Suprapubic skin (tissue), 3 donors: ENCODE measurements at regions not wholly inside any gene's neighbourhood (a gene's known extent, or its start where the extent isn't known, plus 50 kb on each side); places are given as distances from the start of the nearest gene placed in this dataset.

ENCODE experiments used
- POLR2AphosphoS5 ChIP-seq, 3 donors: sonication (generic); formaldehyde crosslinking; IDR thresholded peaks; one replicate each; pipeline ENCODE4 v1.6.1; 2017; ENCODE audit warnings: antibody characterized with exemption in 3 of 3
- TF ChIP-seq, protein P1 (sequence below), 2 donors: fragments of 200-600 bp in 1 of 2; fragments of 450-650 bp in 1 of 2; sonication (generic) in 1 of 2; IDR thresholded peaks; one replicate each; pipeline ENCODE4 v1.5.1; 2016 to 2019; ENCODE audit warnings: antibody characterized with exemption in 2 of 2, mild to moderate bottlenecking in 1 of 2, moderate library complexity in 1 of 2

DNA sequence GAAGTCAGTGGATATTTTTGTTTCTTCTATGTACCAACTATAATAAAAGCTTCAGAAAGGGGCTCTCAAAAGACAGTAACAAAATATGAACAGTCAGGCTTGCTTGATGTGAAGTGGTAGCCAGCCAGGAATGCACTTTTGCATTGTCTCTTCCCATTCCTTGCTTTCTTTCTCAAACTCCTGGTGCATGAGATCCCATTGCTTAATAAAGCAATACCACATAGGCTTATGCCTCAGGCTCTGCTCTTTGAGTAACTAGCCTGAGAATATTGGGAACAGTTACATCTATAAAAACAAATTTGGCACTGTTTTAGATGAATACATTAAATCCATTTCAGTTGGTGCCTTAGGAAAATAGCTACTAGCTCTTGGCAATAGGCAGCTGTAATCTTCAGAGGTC lies 62.6 kb upstream of the ST6GAL2 start:
- TF ChIP-seq, protein P1, sequence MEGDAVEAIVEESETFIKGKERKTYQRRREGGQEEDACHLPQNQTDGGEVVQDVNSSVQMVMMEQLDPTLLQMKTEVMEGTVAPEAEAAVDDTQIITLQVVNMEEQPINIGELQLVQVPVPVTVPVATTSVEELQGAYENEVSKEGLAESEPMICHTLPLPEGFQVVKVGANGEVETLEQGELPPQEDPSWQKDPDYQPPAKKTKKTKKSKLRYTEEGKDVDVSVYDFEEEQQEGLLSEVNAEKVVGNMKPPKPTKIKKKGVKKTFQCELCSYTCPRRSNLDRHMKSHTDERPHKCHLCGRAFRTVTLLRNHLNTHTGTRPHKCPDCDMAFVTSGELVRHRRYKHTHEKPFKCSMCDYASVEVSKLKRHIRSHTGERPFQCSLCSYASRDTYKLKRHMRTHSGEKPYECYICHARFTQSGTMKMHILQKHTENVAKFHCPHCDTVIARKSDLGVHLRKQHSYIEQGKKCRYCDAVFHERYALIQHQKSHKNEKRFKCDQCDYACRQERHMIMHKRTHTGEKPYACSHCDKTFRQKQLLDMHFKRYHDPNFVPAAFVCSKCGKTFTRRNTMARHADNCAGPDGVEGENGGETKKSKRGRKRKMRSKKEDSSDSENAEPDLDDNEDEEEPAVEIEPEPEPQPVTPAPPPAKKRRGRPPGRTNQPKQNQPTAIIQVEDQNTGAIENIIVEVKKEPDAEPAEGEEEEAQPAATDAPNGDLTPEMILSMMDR (IDR thresholded peaks at IDR 0.05), result no peak
- no peak for TF ChIP-seq POLR2AphosphoS5 (IDR thresholded peaks at IDR 0.05)
